Ovary (tissue), 7 donors: ENCODE measurements at regions not wholly inside any gene's neighbourhood (a gene's known extent, or its start where the extent isn't known, plus 50 kb on each side); places are given as distances from the start of the nearest gene placed in this dataset.
"Not testable (repeated sequence)": the region's sequence is repeated elsewhere in the genome, so short reads cannot be mapped to it uniquely, and the experiment has no call there.

Experiments
- DNase-seq, 5 donors: peaks; one replicate each; pipeline ENCODE4 v3.0.0-alpha.2; 2019 to 2020
- H3K27ac ChIP-seq, 2 donors: fragments of 200-600 bp; one replicate each; pipeline versions ENCODE4 v1.5.1 to v1.8.0; 2019 to 2022
- H3K27me3 ChIP-seq: fragments of 200-600 bp; one replicate; pipeline ENCODE4 v1.8.0; 2022
- H3K36me3 ChIP-seq: fragments of 200-600 bp; sonication (generic); one replicate; pipeline ENCODE4 v1.5.1; 2019
- H3K4me1 ChIP-seq: one replicate; pipeline ENCODE4 v1.8.1; 2013; ENCODE audit warnings: mild to moderate bottlenecking, moderate library complexity; ENCODE audit not compliant: insufficient read depth
- H3K4me3 ChIP-seq: fragments of 200-600 bp; sonication (generic); one replicate; pipeline ENCODE4 v1.5.1; 2017
- H3K9me3 ChIP-seq, 2 donors: fragments of 200-600 bp in 1 of 2; sonication (generic) in 1 of 2; one replicate each; pipeline versions ENCODE4 v1.5.1 to v1.8.1; 2013 to 2019; ENCODE audit warnings: mild to moderate bottlenecking in 1 of 2, moderate library complexity in 1 of 2
- CTCF ChIP-seq, 3 donors: fragments of 450-650 bp in 2 of 3; fragments of 200-600 bp in 1 of 3; IDR thresholded peaks; one replicate each; pipeline versions ENCODE4 v1.5.1 to v1.8.0; 2016 to 2022; ENCODE audit warnings: antibody characterized with exemption in 3 of 3, mild to moderate bottlenecking in 1 of 3
- EP300 ChIP-seq: sonication (generic); formaldehyde crosslinking; IDR thresholded peaks from one replicate; pipeline ENCODE4 v1.6.1; 2017; ENCODE audit warnings: antibody characterized with exemption
- POLR2A ChIP-seq: fragments of 450-650 bp; IDR thresholded peaks from one replicate; pipeline ENCODE4 v1.6.1; 2017; ENCODE audit warnings: antibody characterized with exemption, mild to moderate bottlenecking, moderate library complexity
- WGBS, 3 donors: extraction: QIAGEN DNeasy Blood & Tissue Kit in 1 of 3; methylation state at CpG; one replicate each; pipeline versions ENCODE4 v1.1.5 to v1.1.7; 2013 to 2017; 5-methylcytosine and 5-hydroxymethylcytosine counted together
- intact Hi-C, 4 donors: fragments of 100-400 bp; cut with DNase I; formaldehyde crosslinking; loops; one replicate each; pipeline versions ENCODE4 v1.11.0 to v1.15.1; 2022 to 2023
- donor health status: DM: no; HTN: no; CAD: no; lungs with moderate emphysema.
- donor health status: DM: no; HTN: no; CAD: no.
- donor health status: Bipolar disorder and iron deficiency.
- donor health status: DM: no; HTN: no; CAD: no.
- donor health status: DM: yes; HTN: yes; CAD: no.

DNA sequence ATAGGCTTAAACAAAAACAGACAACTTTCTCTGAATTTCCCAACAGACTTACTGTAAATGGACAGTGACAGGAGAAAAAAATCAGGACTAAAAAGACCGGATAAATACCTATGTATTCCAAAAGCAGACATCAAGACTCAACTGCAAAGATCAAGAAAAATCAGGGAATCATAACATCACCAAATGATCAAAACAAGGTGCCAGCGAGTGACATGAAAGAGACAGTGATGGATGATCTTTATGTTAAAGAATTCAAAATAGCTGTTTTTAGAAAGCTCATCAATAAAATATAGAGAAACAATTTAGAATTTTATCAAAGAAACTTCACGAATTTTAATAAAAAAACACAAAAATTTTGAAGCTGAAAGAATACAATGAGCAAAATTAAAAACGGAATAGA lies 952.5 kb upstream of the ATXN7L3B start:
- Histone ChIP-seq H3K4me3 (no peak overlapping the region), H3K4me1 (no peaks in the 10 kb centered on the region), H3K27ac (no peak overlapping the region), H3K36me3 (no peaks in the 10 kb centered on the region), H3K27me3 (no peaks in the 10 kb centered on the region), H3K9me3 (no peaks in the 10 kb centered on the region)
- intact Hi-C loops = no loop called here
- 79 to 84% (median 81%) methylated on average over 4 of the region's 4 CpGs for WGBS, 3 donors
- TF ChIP-seq EP300 (no peak), CTCF (IDR thresholded peaks at IDR 0.05) (no peak)
- DNase-seq = no peak

DNA sequence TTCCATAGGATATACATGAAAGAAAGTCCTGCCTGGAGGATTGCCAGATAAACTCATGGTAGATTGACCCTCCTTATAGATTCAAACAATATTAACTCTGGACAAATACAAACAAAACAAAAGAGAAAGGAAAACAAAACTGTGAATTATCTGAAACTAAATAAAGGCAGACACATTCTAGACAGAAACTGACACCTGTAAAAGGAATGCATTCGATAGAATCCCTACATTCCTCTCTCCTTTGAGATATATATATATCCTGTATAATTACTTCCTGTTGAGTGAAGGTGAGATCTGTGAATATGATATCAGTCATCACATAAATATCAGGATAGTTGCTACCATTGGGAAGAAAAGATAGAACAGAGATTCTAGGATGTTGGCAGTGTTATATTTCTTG lies 948.4 kb upstream of the ATXN7L3B start:
- Histone ChIP-seq H3K4me1 (no peaks in the 10 kb centered on the region), H3K9me3 (no peaks in the 10 kb centered on the region), H3K27me3 (no peaks in the 10 kb centered on the region), H3K27ac (no peak overlapping the region), H3K4me3 (no peak overlapping the region), H3K36me3 (no peaks in the 10 kb centered on the region)
- DNase-seq = no peak
- TF ChIP-seq EP300 (no peak), CTCF (IDR thresholded peaks at IDR 0.05) (no peak), POLR2A (no peak)
- intact Hi-C loops = no loop called here
- 60 to 85% (median 65%) methylated on average over 1 of the region's 1 CpG for WGBS, 3 donors

DNA sequence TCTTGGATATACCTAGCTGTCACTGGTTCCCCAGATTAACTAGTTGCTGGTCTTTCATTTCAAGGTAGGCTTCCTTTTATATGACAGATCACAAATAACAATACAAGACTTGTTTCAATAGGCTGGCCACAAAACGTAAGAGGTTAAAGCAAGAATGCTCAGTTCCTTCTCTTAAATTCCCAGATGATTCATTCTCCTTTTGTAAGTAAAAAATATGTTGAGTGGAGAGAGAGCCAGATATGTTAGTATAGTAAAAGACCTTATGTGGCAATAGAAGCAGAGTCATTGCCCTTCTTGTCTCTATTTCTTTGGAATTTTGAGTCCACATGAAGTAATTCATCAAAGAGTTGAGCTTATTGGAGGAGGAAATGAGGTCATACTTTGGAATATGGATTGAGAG lies 939.0 kb upstream of the ATXN7L3B start:
- WGBS, 3 donors = 60 to 70% (median 65%) methylated on average over 1 of the region's 1 CpG
- Histone ChIP-seq H3K9me3 (no peaks in the 10 kb centered on the region), H3K4me1 (no peaks in the 10 kb centered on the region), H3K36me3 (no peaks in the 10 kb centered on the region), H3K27ac (no peak overlapping the region), H3K4me3 (no peak overlapping the region), H3K27me3 (no peaks in the 10 kb centered on the region)
- TF ChIP-seq EP300 (no peak), POLR2A (no peak), CTCF (IDR thresholded peaks at IDR 0.05) (no peak)
- DNase-seq = no peak
- intact Hi-C loops = no loop called here

GRCh38 chr12:73599268-73599667 lies 938.4 kb upstream of the ATXN7L3B start:
- Histone ChIP-seq H3K27me3 (no peaks in the 10 kb centered on the region), H3K36me3 (no peaks in the 10 kb centered on the region), H3K9me3 (no peaks in the 10 kb centered on the region), H3K27ac (no peak overlapping the region), H3K4me1 (no peaks in the 10 kb centered on the region), H3K4me3 (no peak overlapping the region)
- TF ChIP-seq EP300 = no peak
- no peak for TF ChIP-seq CTCF (IDR thresholded peaks at IDR 0.05)
- no peak for DNase-seq
- intact Hi-C loops = no loop called here
- 72 to 78% (median 73%) methylated on average over 2 of the region's 2 CpGs for WGBS, 3 donors

DNA sequence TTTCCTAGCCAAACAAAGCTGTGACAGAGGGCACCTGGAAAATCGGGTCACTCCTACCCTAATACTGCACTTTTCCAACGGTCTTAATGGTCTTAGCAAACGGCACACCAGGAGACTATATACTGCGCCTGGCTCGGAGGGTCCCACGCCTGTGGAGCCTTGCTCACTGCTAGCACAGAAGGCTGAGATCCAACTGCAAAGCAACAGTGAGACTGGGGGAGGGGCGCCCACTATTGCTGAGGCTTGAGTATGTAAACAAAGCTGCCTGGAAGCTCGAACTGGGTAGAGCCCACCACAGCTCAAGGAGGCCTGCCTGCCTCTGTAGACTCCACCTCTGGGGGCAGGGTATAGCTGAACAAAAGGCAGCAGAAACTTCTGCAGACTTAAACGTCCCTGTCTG lies 931.7 kb upstream of the ATXN7L3B start:
- H3K9me3 ChIP-seq, H3K4me3 ChIP-seq, intact Hi-C loops, H3K4me1 ChIP-seq, H3K27ac ChIP-seq, H3K27me3 ChIP-seq, H3K36me3 ChIP-seq, DNase-seq: not testable (repeated sequence)
- 56 to 71% (median 63%) methylated on average over 9 of the region's 9 CpGs for WGBS, 3 donors
